ENCODE measurements at regions not wholly inside any gene's neighbourhood (a gene's known extent, or its start where the extent isn't known, plus 50 kb on each side); places are given as distances from the start of the nearest gene placed in this dataset.
"Not testable (repeated sequence)": the region's sequence is repeated elsewhere in the genome, so short reads cannot be mapped to it uniquely, and the experiment has no call there.

GRCh38 chr5:68067976-68068603 lies 147.5 kb upstream of the PIK3R1 start:
- no peak overlapping the region for H3K9ac ChIP-seq (ENCODE audit: low read length in 2 of 2)
- H3K36me3 ChIP-seq (ENCODE audit: control insufficient read depth in 2 of 2, insufficient read depth in 2 of 2, low read length in 2 of 2) = no peaks in the 10 kb centered on the region
- H3K9me3 ChIP-seq (ENCODE audit: control insufficient read depth in 2 of 2, low read length in 2 of 2) = peaks cover 0 to 3% of the 10 kb centered on the region in 2 donors
- H3K4me3 ChIP-seq (ENCODE audit: low read length in 2 of 2) = no peak overlapping the region
- H3K27me3 ChIP-seq (ENCODE audit: control insufficient read depth in 1 of 2, insufficient read depth in 2 of 2, low read length in 2 of 2) = no peaks in the 10 kb centered on the region
- no peaks in the 10 kb centered on the region for H3K4me1 ChIP-seq (ENCODE audit: control insufficient read depth, insufficient read depth, low read length)
- no peak overlapping the region for H3K27ac ChIP-seq (ENCODE audit: low read length)

DNA sequence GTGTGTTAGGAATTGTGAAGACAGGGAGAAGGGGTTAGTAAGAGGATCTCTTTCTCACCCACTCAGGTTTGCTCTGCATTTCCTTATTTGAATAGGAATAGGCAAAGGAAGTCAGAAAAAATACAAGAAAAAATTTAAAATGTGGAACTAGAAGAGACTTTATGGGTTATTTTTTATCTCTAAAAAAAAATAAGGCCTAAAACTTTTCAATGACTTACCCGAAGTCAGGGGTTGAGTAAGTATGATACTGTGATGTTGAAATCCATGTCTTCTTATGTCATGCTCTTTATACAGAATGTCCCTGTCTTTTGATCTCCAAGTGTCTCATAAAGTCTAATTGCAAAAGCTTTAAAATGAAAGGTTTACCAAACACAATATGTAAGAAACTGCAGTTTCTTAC lies 148.3 kb upstream of the PIK3R1 start:
- no peak overlapping the region for H3K4me3 ChIP-seq (ENCODE audit: low read length in 2 of 2)
- H3K36me3 ChIP-seq (ENCODE audit: control insufficient read depth in 2 of 2, insufficient read depth in 2 of 2, low read length in 2 of 2) = no peaks in the 10 kb centered on the region
- H3K4me1 ChIP-seq (ENCODE audit: control insufficient read depth, insufficient read depth, low read length) = no peaks in the 10 kb centered on the region
- no peak overlapping the region for H3K27ac ChIP-seq (ENCODE audit: low read length)
- H3K9ac ChIP-seq (ENCODE audit: low read length in 2 of 2) = no peak overlapping the region
- peaks cover 0 to 3% of the 10 kb centered on the region in 2 donors for H3K9me3 ChIP-seq (ENCODE audit: control insufficient read depth in 2 of 2, low read length in 2 of 2)
- no peaks in the 10 kb centered on the region for H3K27me3 ChIP-seq (ENCODE audit: control insufficient read depth in 1 of 2, insufficient read depth in 2 of 2, low read length in 2 of 2)

- no peaks in the 10 kb centered on the region for H3K4me1 ChIP-seq (ENCODE audit: control insufficient read depth, insufficient read depth, low read length)
- H3K27me3 ChIP-seq (ENCODE audit: control insufficient read depth in 1 of 2, insufficient read depth in 2 of 2, low read length in 2 of 2) = no peaks in the 10 kb centered on the region
- no peak overlapping the region for H3K4me3 ChIP-seq (ENCODE audit: low read length in 2 of 2)
- no peak overlapping the region for H3K9ac ChIP-seq (ENCODE audit: low read length in 2 of 2)
- H3K36me3 ChIP-seq (ENCODE audit: control insufficient read depth in 2 of 2, insufficient read depth in 2 of 2, low read length in 2 of 2) = no peaks in the 10 kb centered on the region
- H3K9me3 ChIP-seq (ENCODE audit: control insufficient read depth in 2 of 2, low read length in 2 of 2) = peaks cover 0 to 3% of the 10 kb centered on the region in 2 donors
- no peak overlapping the region for H3K27ac ChIP-seq (ENCODE audit: low read length)
These were observed 149.1 kb upstream of the PIK3R1 start for GRCh38 chr5:68066277-68066955.

DNA sequence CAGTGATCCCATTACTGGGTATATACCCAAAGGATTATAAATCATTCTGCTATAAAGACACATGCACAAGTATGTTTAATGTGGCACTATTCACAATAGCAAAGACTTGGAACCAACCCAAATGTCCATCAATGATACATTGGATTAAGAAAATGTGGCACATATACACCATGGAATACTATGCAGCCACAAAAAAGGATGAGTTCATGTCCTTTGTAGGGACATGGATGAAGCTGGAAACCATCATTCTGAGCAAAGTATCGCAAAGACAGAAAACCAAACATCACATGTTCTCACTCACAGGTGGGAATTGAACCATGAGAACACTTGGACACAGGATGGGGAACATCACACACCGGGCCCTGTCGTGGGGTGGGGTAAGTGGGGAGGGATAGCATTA lies 150.2 kb upstream of the PIK3R1 start:
- not testable (repeated sequence) for H3K9ac ChIP-seq (ENCODE audit: low read length in 2 of 2); H3K4me1 ChIP-seq (ENCODE audit: control insufficient read depth, insufficient read depth, low read length); H3K4me3 ChIP-seq (ENCODE audit: low read length in 2 of 2); H3K36me3 ChIP-seq (ENCODE audit: control insufficient read depth in 2 of 2, insufficient read depth in 2 of 2, low read length in 2 of 2); H3K9me3 ChIP-seq (ENCODE audit: control insufficient read depth in 2 of 2, low read length in 2 of 2); H3K27ac ChIP-seq (ENCODE audit: low read length); H3K27me3 ChIP-seq (ENCODE audit: control insufficient read depth in 1 of 2, insufficient read depth in 2 of 2, low read length in 2 of 2)

DNA sequence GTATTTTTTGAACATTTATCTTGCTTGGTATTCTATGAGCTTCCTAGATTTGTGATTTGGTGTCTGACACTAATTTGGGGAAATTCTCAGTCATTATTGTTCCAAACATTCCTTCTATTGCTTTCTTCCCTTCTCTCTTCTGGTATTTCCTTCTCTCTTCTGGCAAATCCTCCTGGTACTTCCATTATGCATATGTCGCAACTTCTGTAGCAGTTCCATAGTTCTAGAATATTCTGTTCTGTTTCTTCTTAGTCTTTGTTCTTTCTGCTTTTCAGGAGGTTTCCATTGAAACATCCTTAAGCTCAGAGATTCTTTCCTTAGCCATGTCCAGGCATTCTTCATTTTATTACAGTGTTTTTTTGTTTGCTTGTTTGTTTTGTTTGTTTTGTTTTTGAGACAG lies 155.2 kb upstream of the PIK3R1 start:
- Histone ChIP-seq H3K4me3 (ENCODE audit: low read length in 2 of 2) (no peak overlapping the region), H3K27me3 (ENCODE audit: control insufficient read depth in 1 of 2, insufficient read depth in 2 of 2, low read length in 2 of 2) (no peaks in the 10 kb centered on the region), H3K4me1 (ENCODE audit: control insufficient read depth, insufficient read depth, low read length) (no peaks in the 10 kb centered on the region), H3K27ac (ENCODE audit: low read length) (no peak overlapping the region), H3K9me3 (ENCODE audit: control insufficient read depth in 2 of 2, low read length in 2 of 2) (no peaks in the 10 kb centered on the region), H3K36me3 (ENCODE audit: control insufficient read depth in 2 of 2, insufficient read depth in 2 of 2, low read length in 2 of 2) (no peaks in the 10 kb centered on the region), H3K9ac (ENCODE audit: low read length in 2 of 2) (no peak overlapping the region)

DNA sequence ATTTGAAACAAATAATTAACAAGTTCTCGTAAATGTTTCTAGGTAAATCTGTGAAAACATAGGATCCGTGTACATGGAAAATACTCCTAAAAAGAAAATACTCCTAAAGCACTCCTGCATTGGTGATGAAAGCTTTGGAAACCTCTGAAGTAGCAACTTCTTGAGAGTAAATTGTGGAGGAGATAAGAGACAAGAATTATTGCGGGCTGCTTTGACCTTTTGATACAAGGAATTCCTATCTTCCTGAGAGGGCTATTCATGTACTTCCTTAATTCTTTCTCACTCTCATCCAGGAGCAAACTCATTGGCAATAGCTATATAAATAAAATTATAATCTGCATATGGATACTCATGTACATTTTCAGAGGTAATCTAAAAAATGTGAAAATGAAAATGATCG lies 158.4 kb upstream of the PIK3R1 start:
- Histone ChIP-seq H3K9me3 (ENCODE audit: control insufficient read depth in 2 of 2, low read length in 2 of 2) (no peaks in the 10 kb centered on the region), H3K4me3 (ENCODE audit: low read length in 2 of 2) (no peak overlapping the region), H3K9ac (ENCODE audit: low read length in 2 of 2) (no peak overlapping the region), H3K4me1 (ENCODE audit: control insufficient read depth, insufficient read depth, low read length) (no peaks in the 10 kb centered on the region), H3K36me3 (ENCODE audit: control insufficient read depth in 2 of 2, insufficient read depth in 2 of 2, low read length in 2 of 2) (no peaks in the 10 kb centered on the region), H3K27me3 (ENCODE audit: control insufficient read depth in 1 of 2, insufficient read depth in 2 of 2, low read length in 2 of 2) (no peaks in the 10 kb centered on the region), H3K27ac (ENCODE audit: low read length) (no peak overlapping the region)

DNA sequence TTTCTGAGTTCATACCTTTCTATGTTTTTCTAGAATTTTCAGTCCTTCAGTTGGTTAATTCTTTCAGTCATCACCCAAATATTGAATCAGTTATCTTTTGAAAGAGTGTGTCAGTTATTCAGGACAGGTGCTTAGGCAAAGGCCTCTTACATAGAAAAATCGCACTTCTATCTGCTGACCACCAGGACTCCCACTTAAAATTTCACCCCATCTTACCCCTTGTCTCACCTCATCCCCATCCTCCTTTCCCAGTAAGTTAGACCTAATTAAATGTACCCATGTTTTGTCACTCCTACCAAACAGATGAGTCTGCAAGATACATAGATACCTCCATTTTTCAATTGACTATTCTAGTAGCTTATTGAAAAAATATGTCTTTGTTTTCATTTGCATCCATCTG lies 159.9 kb upstream of the PIK3R1 start:
- Histone ChIP-seq H3K9me3 (ENCODE audit: control insufficient read depth in 2 of 2, low read length in 2 of 2) (no peaks in the 10 kb centered on the region), H3K27me3 (ENCODE audit: control insufficient read depth in 1 of 2, insufficient read depth in 2 of 2, low read length in 2 of 2) (no peaks in the 10 kb centered on the region), H3K4me3 (ENCODE audit: low read length in 2 of 2) (no peak overlapping the region), H3K36me3 (ENCODE audit: control insufficient read depth in 2 of 2, insufficient read depth in 2 of 2, low read length in 2 of 2) (no peaks in the 10 kb centered on the region), H3K4me1 (ENCODE audit: control insufficient read depth, insufficient read depth, low read length) (no peaks in the 10 kb centered on the region), H3K27ac (ENCODE audit: low read length) (no peak overlapping the region), H3K9ac (ENCODE audit: low read length in 2 of 2) (no peak overlapping the region)

- Histone ChIP-seq H3K27me3 (ENCODE audit: control insufficient read depth in 1 of 2, insufficient read depth in 2 of 2, low read length in 2 of 2) (no peaks in the 10 kb centered on the region), H3K36me3 (ENCODE audit: control insufficient read depth in 2 of 2, insufficient read depth in 2 of 2, low read length in 2 of 2) (no peaks in the 10 kb centered on the region), H3K9ac (ENCODE audit: low read length in 2 of 2) (no peak overlapping the region), H3K4me1 (ENCODE audit: control insufficient read depth, insufficient read depth, low read length) (no peaks in the 10 kb centered on the region), H3K27ac (ENCODE audit: low read length) (no peak overlapping the region), H3K9me3 (ENCODE audit: control insufficient read depth in 2 of 2, low read length in 2 of 2) (no peaks in the 10 kb centered on the region), H3K4me3 (ENCODE audit: low read length in 2 of 2) (no peak overlapping the region)
These were observed 160.9 kb upstream of the PIK3R1 start for GRCh38 chr5:68054638-68055037.

DNA sequence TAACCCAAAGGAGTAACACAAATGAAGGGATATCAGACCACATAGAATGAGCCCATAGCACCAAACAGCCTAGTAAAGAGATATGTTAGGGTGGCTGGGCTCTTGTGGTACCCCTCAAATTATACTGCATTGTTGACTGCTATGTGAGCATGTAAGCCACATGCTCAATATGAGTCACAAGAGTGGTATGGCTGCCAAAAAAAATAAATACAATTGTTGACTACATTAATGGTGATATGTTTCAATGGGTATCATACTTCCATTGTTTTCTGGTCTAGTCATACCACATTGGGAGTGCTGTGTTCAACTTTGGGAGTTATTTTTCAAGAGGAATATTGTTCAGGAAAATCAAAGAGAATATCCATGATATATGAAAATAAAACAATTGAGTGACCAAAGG lies 162.4 kb upstream of the PIK3R1 start:
- Histone ChIP-seq H3K9me3 (ENCODE audit: control insufficient read depth in 2 of 2, low read length in 2 of 2) (no peaks in the 10 kb centered on the region), H3K36me3 (ENCODE audit: control insufficient read depth in 2 of 2, insufficient read depth in 2 of 2, low read length in 2 of 2) (no peaks in the 10 kb centered on the region), H3K4me3 (ENCODE audit: low read length in 2 of 2) (no peak overlapping the region), H3K4me1 (ENCODE audit: control insufficient read depth, insufficient read depth, low read length) (no peaks in the 10 kb centered on the region), H3K27ac (ENCODE audit: low read length) (no peak overlapping the region), H3K9ac (ENCODE audit: low read length in 2 of 2) (no peak overlapping the region), H3K27me3 (ENCODE audit: control insufficient read depth in 1 of 2, insufficient read depth in 2 of 2, low read length in 2 of 2) (no peaks in the 10 kb centered on the region)

- H3K36me3 ChIP-seq (ENCODE audit: control insufficient read depth in 2 of 2, insufficient read depth in 2 of 2, low read length in 2 of 2) = no peaks in the 10 kb centered on the region
- no peak overlapping the region for H3K4me3 ChIP-seq (ENCODE audit: low read length in 2 of 2)
- H3K4me1 ChIP-seq (ENCODE audit: control insufficient read depth, insufficient read depth, low read length) = no peaks in the 10 kb centered on the region
- no peak overlapping the region for H3K9ac ChIP-seq (ENCODE audit: low read length in 2 of 2)
- no peaks in the 10 kb centered on the region for H3K27me3 ChIP-seq (ENCODE audit: control insufficient read depth in 1 of 2, insufficient read depth in 2 of 2, low read length in 2 of 2)
- no peaks in the 10 kb centered on the region for H3K9me3 ChIP-seq (ENCODE audit: control insufficient read depth in 2 of 2, low read length in 2 of 2)
- no peak overlapping the region for H3K27ac ChIP-seq (ENCODE audit: low read length)
These were observed 166.4 kb upstream of the PIK3R1 start for GRCh38 chr5:68049053-68049713.

DNA sequence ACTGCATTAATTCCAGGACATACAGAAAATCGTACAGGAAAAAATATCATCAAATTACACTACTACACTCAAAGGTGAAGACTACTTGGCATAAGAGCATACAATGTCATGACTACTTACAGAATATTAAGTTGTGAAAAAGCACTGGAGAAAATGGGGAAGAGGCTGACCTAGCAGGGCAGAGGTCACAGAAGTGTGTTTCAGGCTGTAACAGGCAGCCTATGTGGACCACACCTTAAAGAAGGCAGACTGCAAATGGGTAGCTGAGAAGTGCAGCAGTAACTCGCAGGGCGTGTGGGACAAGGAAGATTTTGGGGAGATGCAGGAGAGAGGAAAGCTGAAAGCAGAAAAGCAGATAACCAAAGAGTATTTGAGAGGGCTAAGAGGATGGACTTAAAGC lies 167.0 kb upstream of the PIK3R1 start:
- Histone ChIP-seq H3K36me3 (ENCODE audit: control insufficient read depth in 2 of 2, insufficient read depth in 2 of 2, low read length in 2 of 2) (no peaks in the 10 kb centered on the region), H3K4me1 (ENCODE audit: control insufficient read depth, insufficient read depth, low read length) (no peaks in the 10 kb centered on the region), H3K9ac (ENCODE audit: low read length in 2 of 2) (no peak overlapping the region), H3K27me3 (ENCODE audit: control insufficient read depth in 1 of 2, insufficient read depth in 2 of 2, low read length in 2 of 2) (no peaks in the 10 kb centered on the region), H3K4me3 (ENCODE audit: low read length in 2 of 2) (no peak overlapping the region), H3K27ac (ENCODE audit: low read length) (no peak overlapping the region), H3K9me3 (ENCODE audit: control insufficient read depth in 2 of 2, low read length in 2 of 2) (no peaks in the 10 kb centered on the region)

Data from stomach smooth muscle (tissue), 2 donors.